Colonic mucosa (tissue), 4 donors: ENCODE measurements at regions not wholly inside any gene's neighbourhood (a gene's known extent, or its start where the extent isn't known, plus 50 kb on each side); places are given as distances from the start of the nearest gene placed in this dataset.

Source experiments
- DNase-seq: peaks from one replicate; pipeline ENCODE4 v3.0.0-alpha.2; 2020
- H3K27ac ChIP-seq: fragments of 200-600 bp; one replicate; pipeline ENCODE4 v1.8.0; 2021
- H3K27me3 ChIP-seq: fragments of 200-600 bp; one replicate; pipeline ENCODE4 v1.8.0; 2021
- H3K36me3 ChIP-seq: fragments of 200-600 bp; one replicate; pipeline ENCODE4 v1.8.0; 2021
- H3K4me1 ChIP-seq: fragments of 200-600 bp; one replicate; pipeline ENCODE4 v1.8.0; 2021; ENCODE audit warnings: mild to moderate bottlenecking
- H3K4me3 ChIP-seq: fragments of 200-600 bp; one replicate; pipeline ENCODE4 v1.8.0; 2021
- H3K9ac ChIP-seq, 2 donors: one replicate each; pipeline ENCODE4 v1.7.0; 2013; ENCODE audit warnings: control low read depth in 2 of 2, low read depth in 2 of 2, low read length in 2 of 2
- H3K9me3 ChIP-seq: fragments of 200-600 bp; one replicate; pipeline ENCODE4 v1.8.0; 2021
- CTCF ChIP-seq: fragments of 200-600 bp; IDR thresholded peaks from one replicate; pipeline ENCODE4 v1.8.0; 2022; ENCODE audit warnings: antibody characterized with exemption, mild to moderate bottlenecking
- intact Hi-C: fragments of 100-400 bp; cut with DNase I; formaldehyde crosslinking; loops from one replicate; pipeline ENCODE4 v1.14.1; 2022
- donor health status: healthy.
- donor health status: DM: no; HTN: no; CAD: no.
- donor health status: DM: no; HTN: no; CAD: no.

GRCh38 chr5:109950634-109951033 is 260.9 kb downstream of the MAN2A1 start:
- Histone ChIP-seq H3K27ac (no peak overlapping the region), H3K27me3 (no peaks in the 10 kb centered on the region), H3K4me3 (no peak overlapping the region), H3K9me3 (no peaks in the 10 kb centered on the region), H3K9ac (no peak overlapping the region), H3K4me1 (no peaks in the 10 kb centered on the region), H3K36me3 (no peaks in the 10 kb centered on the region)
- DNase-seq, result no peak
- TF ChIP-seq CTCF, result no peak
- intact Hi-C loops, result no loop called here

GRCh38 chr5:109951348-109951747 is 261.6 kb downstream of the MAN2A1 start:
- no peak overlapping the region for H3K9ac ChIP-seq
- H3K27ac ChIP-seq, result no peak overlapping the region
- H3K36me3 ChIP-seq, result no peaks in the 10 kb centered on the region
- no peak for DNase-seq
- H3K4me3 ChIP-seq, result no peak overlapping the region
- intact Hi-C loops, result no loop called here
- TF ChIP-seq CTCF, result no peak
- H3K9me3 ChIP-seq, result no peaks in the 10 kb centered on the region
- no peaks in the 10 kb centered on the region for H3K4me1 ChIP-seq
- H3K27me3 ChIP-seq, result no peaks in the 10 kb centered on the region

GRCh38 chr5:109951758-109952157 is 262.0 kb downstream of the MAN2A1 start:
- intact Hi-C loops, result no loop called here

GRCh38 chr5:109953761-109954160 is 264.0 kb downstream of the MAN2A1 start:
- DNase-seq, result no peak
- no peak overlapping the region for H3K27ac ChIP-seq
- H3K36me3 ChIP-seq, result no peaks in the 10 kb centered on the region
- no peaks in the 10 kb centered on the region for H3K4me1 ChIP-seq
- H3K27me3 ChIP-seq, result no peaks in the 10 kb centered on the region
- intact Hi-C loops, result no loop called here
- H3K9me3 ChIP-seq, result no peaks in the 10 kb centered on the region
- H3K4me3 ChIP-seq, result no peak overlapping the region
- TF ChIP-seq CTCF, result no peak
- no peak overlapping the region for H3K9ac ChIP-seq

More at GRCh38 chr5:109951758-109952157, 262.0 kb downstream of the MAN2A1 start:
- H3K27ac ChIP-seq, result no peak overlapping the region
- H3K4me1 ChIP-seq, result no peaks in the 10 kb centered on the region
- DNase-seq, result no peak
- TF ChIP-seq CTCF, result no peak
- H3K36me3 ChIP-seq, result no peaks in the 10 kb centered on the region
- H3K9ac ChIP-seq, result no peak overlapping the region
- H3K4me3 ChIP-seq, result no peak overlapping the region
- no peaks in the 10 kb centered on the region for H3K27me3 ChIP-seq
- H3K9me3 ChIP-seq, result no peaks in the 10 kb centered on the region

- Histone ChIP-seq H3K27ac (no peak overlapping the region), H3K9ac (no peak overlapping the region), H3K27me3 (no peaks in the 10 kb centered on the region), H3K4me1 (no peaks in the 10 kb centered on the region), H3K36me3 (no peaks in the 10 kb centered on the region), H3K4me3 (no peak overlapping the region), H3K9me3 (no peaks in the 10 kb centered on the region)
- DNase-seq, result no peak
- no peak for TF ChIP-seq CTCF
- intact Hi-C loops, result no loop called here
These were observed 267.2 kb downstream of the MAN2A1 start for GRCh38 chr5:109956884-109957283.

GRCh38 chr5:109958082-109958481 is 268.4 kb downstream of the MAN2A1 start:
- no peaks in the 10 kb centered on the region for H3K9me3 ChIP-seq
- no peak overlapping the region for H3K4me3 ChIP-seq
- no peaks in the 10 kb centered on the region for H3K36me3 ChIP-seq
- no peak for TF ChIP-seq CTCF
- H3K9ac ChIP-seq, result no peak overlapping the region
- no peak overlapping the region for H3K27ac ChIP-seq
- intact Hi-C loops, result no loop called here
- no peaks in the 10 kb centered on the region for H3K27me3 ChIP-seq
- no peak for DNase-seq
- H3K4me1 ChIP-seq, result no peaks in the 10 kb centered on the region
